ENCODE measurements at regions not wholly inside any gene's neighbourhood (a gene's known extent, or its start where the extent isn't known, plus 50 kb on each side); places are given as distances from the start of the nearest gene placed in this dataset.

GRCh38 chr4:83850435-83850834 is 314.5 kb downstream of the GPAT3 start:
- Histone ChIP-seq H3K27ac (no peak overlapping the region), H3K4me3 (no peak overlapping the region), H3K4me1 (no peaks in the 10 kb centered on the region), H3K9me3 (no peaks in the 10 kb centered on the region), H3K36me3 (ENCODE audit: low read depth, missing control alignments) (no peaks in the 10 kb centered on the region), H3K27me3 (no peaks in the 10 kb centered on the region)
- 54 to 57% methylated on average over 5 to 6 of the region's 6 CpGs for WGBS, 2 donors
- TF ChIP-seq CTCF (IDR thresholded peaks at IDR 0.05) (no peak), POLR2A (IDR thresholded peaks at IDR 0.05) (no peak)
- no peak for DNase-seq
- intact Hi-C loops (cut with DNase I; ENCODE audit: low total_unique reads): no loop called here

GRCh38 chr4:83846193-83846830 is 310.4 kb downstream of the GPAT3 start:
- no peak for TF ChIP-seq CTCF (IDR thresholded peaks at IDR 0.05)
- TF ChIP-seq POLR2A (IDR thresholded peaks at IDR 0.05): no peak
- Histone ChIP-seq H3K27ac (no peak overlapping the region), H3K27me3 (no peaks in the 10 kb centered on the region), H3K4me1 (no peaks in the 10 kb centered on the region), H3K9me3 (no peaks in the 10 kb centered on the region), H3K36me3 (ENCODE audit: low read depth, missing control alignments) (no peaks in the 10 kb centered on the region), H3K4me3 (no peak overlapping the region)
- WGBS, 2 donors: 79 to 86% methylated on average over 3 of the region's 3 CpGs
- DNase-seq: no peak
- intact Hi-C loops (cut with DNase I; ENCODE audit: low total_unique reads): no loop called here

DNA sequence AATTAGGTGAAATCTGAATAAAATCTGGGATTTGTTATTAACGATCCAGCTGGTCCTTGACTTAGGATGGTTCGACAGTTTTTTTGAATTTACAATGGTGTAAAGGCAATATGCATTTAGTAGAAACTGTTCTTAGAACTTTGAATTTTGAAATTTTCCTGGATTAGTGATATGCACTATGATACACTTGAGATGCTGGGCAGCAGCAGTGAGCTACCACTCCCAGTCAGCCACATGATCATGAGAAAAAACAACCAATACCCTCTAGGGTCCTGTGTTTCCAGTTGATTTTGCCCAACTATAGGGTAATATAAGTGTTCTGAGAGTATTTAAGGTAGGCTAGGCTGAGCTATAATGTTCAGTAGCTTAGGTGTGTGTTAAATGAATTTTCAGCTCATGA is 303.7 kb downstream of the GPAT3 start:
- Histone ChIP-seq H3K4me1 (no peaks in the 10 kb centered on the region), H3K27ac (no peak overlapping the region), H3K9me3 (no peaks in the 10 kb centered on the region), H3K27me3 (no peaks in the 10 kb centered on the region), H3K36me3 (ENCODE audit: low read depth, missing control alignments) (no peaks in the 10 kb centered on the region), H3K4me3 (no peak overlapping the region)
- WGBS, 2 donors: 81 to 91% methylated on average over 2 of the region's 2 CpGs
- intact Hi-C loops (cut with DNase I; ENCODE audit: low total_unique reads): no loop called here
- no peak for DNase-seq
- no peak for TF ChIP-seq POLR2A (IDR thresholded peaks at IDR 0.05)
- no peak for TF ChIP-seq CTCF (IDR thresholded peaks at IDR 0.05)

DNA sequence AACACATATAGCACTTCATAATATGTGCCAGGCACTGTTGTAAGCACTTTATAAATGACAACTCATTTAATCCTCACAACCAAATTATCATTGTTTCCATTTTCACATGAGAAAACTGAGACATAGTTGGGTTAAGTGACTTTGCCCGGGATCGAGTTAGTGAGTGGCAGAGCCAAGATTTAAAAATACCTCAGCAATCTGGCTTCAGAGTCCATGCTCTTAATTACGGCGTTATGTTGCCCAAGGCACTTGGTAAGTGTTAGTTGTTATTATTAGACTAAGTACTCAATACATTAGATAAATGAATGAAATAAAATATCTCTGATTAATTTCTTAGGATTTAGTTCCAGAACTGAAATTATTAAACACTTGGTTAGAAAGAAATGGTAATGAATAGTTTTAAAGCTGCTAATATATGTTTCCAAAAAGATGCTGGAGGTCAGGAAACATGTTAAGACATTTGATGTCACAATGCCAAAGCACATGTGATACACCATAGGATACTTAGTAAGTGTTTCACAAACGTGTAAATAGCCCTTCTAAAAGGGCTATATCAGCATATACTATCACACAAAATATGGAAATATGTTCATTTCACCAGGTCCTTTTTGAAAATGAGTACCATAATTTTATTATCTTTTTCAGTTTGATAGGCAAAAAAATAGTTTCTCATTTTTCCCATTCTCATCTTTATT is 301.9 kb downstream of the GPAT3 start:
- TF ChIP-seq POLR2A (IDR thresholded peaks at IDR 0.05) (no peak), CTCF (IDR thresholded peaks at IDR 0.05) (no peak)
- H3K27me3 ChIP-seq: no peaks in the 10 kb centered on the region
- H3K4me3 ChIP-seq: no peak overlapping the region
- H3K4me1 ChIP-seq: no peaks in the 10 kb centered on the region
- H3K9me3 ChIP-seq: no peaks in the 10 kb centered on the region
- 82 to 88% methylated on average over 5 of the region's 5 CpGs for WGBS, 2 donors
- no peak for DNase-seq
- H3K36me3 ChIP-seq (ENCODE audit: low read depth, missing control alignments): no peaks in the 10 kb centered on the region
- intact Hi-C loops (cut with DNase I; ENCODE audit: low total_unique reads): no loop called here
- H3K27ac ChIP-seq: no peak overlapping the region

- H3K4me1 ChIP-seq: no peaks in the 10 kb centered on the region
- H3K4me3 ChIP-seq: no peak overlapping the region
- 76 to 85% methylated on average over 2 of the region's 2 CpGs for WGBS, 2 donors
- no peak for DNase-seq
- H3K9me3 ChIP-seq: no peaks in the 10 kb centered on the region
- TF ChIP-seq CTCF (IDR thresholded peaks at IDR 0.05) (no peak), POLR2A (IDR thresholded peaks at IDR 0.05) (no peak)
- no peaks in the 10 kb centered on the region for H3K36me3 ChIP-seq (ENCODE audit: low read depth, missing control alignments)
- intact Hi-C loops (cut with DNase I; ENCODE audit: low total_unique reads): no loop called here
- no peak overlapping the region for H3K27ac ChIP-seq
- no peaks in the 10 kb centered on the region for H3K27me3 ChIP-seq
These were observed 298.0 kb downstream of the GPAT3 start for GRCh38 chr4:83833920-83834319.

All from testis (tissue), 2 donors.